ENCODE measurements at regions not wholly inside any gene's neighbourhood (a gene's known extent, or its start where the extent isn't known, plus 50 kb on each side); places are given as distances from the start of the nearest gene placed in this dataset.

- TF ChIP-seq CTCF (IDR thresholded peaks at IDR 0.05) (no peak), POLR2A (IDR thresholded peaks at IDR 0.05) (no peak)
Observed at GRCh38 chr12:115716551-115716950, 560.9 kb downstream of the MED13L start.

Measured in thyroid gland (tissue), 4 donors.